HL-60 (cell line): ENCODE measurements at regions not wholly inside any gene's neighbourhood (a gene's known extent, or its start where the extent isn't known, plus 50 kb on each side); places are given as distances from the start of the nearest gene placed in this dataset.

Experiments used
- DNase-seq, 2 experiments: peaks; one replicate each; pipeline ENCODE4 v3.0.0-alpha.2; 2010 to 2020; ENCODE audit warnings: low read depth in 1 of 2, low spot score in 1 of 2
- H3K27ac ChIP-seq: fragments of 250-450 bp; sonication (Bioruptor Pico); replicated peaks from 2 replicates; pipeline ENCODE4 v1.5.1; 2020; ENCODE audit warnings: mild to moderate bottlenecking, moderate library complexity
- H3K27me3 ChIP-seq: fragments of 250-450 bp; sonication (Bioruptor Pico); 2 replicates; pipeline ENCODE4 v1.5.1; 2021; ENCODE audit warnings: mild to moderate bottlenecking, moderate library complexity; ENCODE audit not compliant: insufficient read depth, poor library complexity, severe bottlenecking
- H3K4me3 ChIP-seq: replicated peaks from 2 replicates; pipeline ENCODE4 v1.5.1; 2011; ENCODE audit warnings: mild to moderate bottlenecking, control low read depth, low read length; ENCODE audit not compliant: insufficient read depth
- GABPA ChIP-seq: IDR thresholded peaks from 2 replicates; pipeline ENCODE4 v1.6.1; 2012; ENCODE audit warnings: low read depth
- POLR2AphosphoS5 ChIP-seq: IDR thresholded peaks from 2 replicates; pipeline ENCODE4 v1.6.1; 2012; ENCODE audit warnings: low read depth
- SPI1 ChIP-seq: IDR thresholded peaks from 2 replicates; pipeline ENCODE4 v1.6.1; 2012; ENCODE audit warnings: low read depth, mild to moderate bottlenecking, borderline replicate concordance
- TF ChIP-seq, protein P1 (sequence below): IDR thresholded peaks from one replicate; pipeline ENCODE4 v1.5.1; 2011; ENCODE audit warnings: low read length, control low read depth, inconsistent platforms; ENCODE audit not compliant: insufficient read depth
- TF ChIP-seq, protein P2 (sequence below): IDR thresholded peaks from 2 replicates; pipeline ENCODE4 v1.6.1; 2012; ENCODE audit warnings: low read depth; ENCODE audit not compliant: insufficient replicate concordance

DNA sequence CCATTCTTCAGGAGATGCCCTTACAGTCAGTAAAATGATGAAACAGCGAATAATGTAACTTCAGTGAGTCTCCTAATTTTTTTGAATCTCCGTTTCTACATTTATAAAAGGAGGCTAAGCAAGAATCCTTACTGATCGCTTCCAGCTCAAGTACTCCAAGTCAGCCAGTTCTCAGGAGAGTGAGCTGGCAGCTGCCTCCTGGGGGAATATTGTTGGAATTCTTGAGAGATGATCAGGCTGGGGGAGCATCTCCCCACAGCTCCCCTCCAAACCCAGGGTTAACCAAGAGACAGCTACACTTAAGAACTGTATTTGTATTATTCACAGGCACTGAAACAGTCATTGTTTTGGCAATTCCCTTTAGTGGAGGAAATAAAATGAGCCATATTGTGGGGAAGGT lies 89.1 kb upstream of the PCSK2 start:
- DNase-seq: no peak
- no peak for TF ChIP-seq POLR2AphosphoS5
- H3K4me3 ChIP-seq: no peak overlapping the region
- no peaks in the 10 kb centered on the region for H3K27me3 ChIP-seq
- no peak overlapping the region for H3K27ac ChIP-seq

DNA sequence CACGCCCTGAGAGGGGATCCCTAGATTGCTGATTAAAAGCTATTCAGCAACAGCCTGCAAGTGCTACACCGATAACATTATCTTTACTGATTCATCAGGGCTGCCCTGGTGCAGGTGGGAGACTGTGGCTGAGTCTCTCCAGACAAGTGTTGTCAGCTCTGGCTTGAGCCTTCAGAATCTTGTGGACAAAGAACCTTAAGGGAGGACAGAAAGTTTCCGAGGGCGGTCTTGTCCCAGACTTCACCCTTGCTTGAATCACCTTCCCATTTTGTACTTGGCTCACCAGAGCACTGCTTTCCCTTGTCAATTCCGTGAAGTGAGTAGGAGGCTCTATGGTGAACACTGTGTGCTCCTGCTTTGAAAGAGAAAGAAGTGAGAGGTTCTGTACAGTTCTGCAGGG lies 88.6 kb upstream of the PCSK2 start:
- no peaks in the 10 kb centered on the region for H3K27me3 ChIP-seq
- no peak overlapping the region for H3K4me3 ChIP-seq
- no peak for DNase-seq
- no peak overlapping the region for H3K27ac ChIP-seq
- TF ChIP-seq GABPA (no peak), POLR2AphosphoS5 (no peak), SPI1 (no peak)
- TF ChIP-seq, protein P1, sequence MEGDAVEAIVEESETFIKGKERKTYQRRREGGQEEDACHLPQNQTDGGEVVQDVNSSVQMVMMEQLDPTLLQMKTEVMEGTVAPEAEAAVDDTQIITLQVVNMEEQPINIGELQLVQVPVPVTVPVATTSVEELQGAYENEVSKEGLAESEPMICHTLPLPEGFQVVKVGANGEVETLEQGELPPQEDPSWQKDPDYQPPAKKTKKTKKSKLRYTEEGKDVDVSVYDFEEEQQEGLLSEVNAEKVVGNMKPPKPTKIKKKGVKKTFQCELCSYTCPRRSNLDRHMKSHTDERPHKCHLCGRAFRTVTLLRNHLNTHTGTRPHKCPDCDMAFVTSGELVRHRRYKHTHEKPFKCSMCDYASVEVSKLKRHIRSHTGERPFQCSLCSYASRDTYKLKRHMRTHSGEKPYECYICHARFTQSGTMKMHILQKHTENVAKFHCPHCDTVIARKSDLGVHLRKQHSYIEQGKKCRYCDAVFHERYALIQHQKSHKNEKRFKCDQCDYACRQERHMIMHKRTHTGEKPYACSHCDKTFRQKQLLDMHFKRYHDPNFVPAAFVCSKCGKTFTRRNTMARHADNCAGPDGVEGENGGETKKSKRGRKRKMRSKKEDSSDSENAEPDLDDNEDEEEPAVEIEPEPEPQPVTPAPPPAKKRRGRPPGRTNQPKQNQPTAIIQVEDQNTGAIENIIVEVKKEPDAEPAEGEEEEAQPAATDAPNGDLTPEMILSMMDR: no peak
- TF ChIP-seq, protein P2, sequence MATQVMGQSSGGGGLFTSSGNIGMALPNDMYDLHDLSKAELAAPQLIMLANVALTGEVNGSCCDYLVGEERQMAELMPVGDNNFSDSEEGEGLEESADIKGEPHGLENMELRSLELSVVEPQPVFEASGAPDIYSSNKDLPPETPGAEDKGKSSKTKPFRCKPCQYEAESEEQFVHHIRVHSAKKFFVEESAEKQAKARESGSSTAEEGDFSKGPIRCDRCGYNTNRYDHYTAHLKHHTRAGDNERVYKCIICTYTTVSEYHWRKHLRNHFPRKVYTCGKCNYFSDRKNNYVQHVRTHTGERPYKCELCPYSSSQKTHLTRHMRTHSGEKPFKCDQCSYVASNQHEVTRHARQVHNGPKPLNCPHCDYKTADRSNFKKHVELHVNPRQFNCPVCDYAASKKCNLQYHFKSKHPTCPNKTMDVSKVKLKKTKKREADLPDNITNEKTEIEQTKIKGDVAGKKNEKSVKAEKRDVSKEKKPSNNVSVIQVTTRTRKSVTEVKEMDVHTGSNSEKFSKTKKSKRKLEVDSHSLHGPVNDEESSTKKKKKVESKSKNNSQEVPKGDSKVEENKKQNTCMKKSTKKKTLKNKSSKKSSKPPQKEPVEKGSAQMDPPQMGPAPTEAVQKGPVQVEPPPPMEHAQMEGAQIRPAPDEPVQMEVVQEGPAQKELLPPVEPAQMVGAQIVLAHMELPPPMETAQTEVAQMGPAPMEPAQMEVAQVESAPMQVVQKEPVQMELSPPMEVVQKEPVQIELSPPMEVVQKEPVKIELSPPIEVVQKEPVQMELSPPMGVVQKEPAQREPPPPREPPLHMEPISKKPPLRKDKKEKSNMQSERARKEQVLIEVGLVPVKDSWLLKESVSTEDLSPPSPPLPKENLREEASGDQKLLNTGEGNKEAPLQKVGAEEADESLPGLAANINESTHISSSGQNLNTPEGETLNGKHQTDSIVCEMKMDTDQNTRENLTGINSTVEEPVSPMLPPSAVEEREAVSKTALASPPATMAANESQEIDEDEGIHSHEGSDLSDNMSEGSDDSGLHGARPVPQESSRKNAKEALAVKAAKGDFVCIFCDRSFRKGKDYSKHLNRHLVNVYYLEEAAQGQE: no peak

DNA sequence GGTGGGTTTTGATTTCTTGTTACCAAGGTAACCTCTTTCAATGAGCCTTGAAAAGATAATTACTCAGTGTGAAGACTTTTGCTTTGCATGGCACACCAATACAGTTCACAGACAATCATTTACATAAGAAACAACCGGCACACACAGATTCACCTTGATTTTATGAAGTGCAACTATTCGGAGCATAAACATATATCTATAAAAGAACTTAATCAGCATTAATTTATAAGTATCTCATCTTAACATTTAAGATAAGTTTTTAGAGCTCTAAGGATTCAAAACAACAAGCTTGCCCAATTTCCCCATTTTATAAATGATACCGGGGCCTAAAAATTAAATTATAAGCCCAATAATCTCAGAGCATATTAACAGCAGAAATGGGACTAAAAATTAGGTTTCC lies 85.9 kb upstream of the PCSK2 start:
- no peak for DNase-seq
- H3K27ac ChIP-seq: no peak overlapping the region
- no peak overlapping the region for H3K4me3 ChIP-seq
- H3K27me3 ChIP-seq: no peaks in the 10 kb centered on the region
- TF ChIP-seq, protein P2: no peak
- TF ChIP-seq, protein P1: no peak
- TF ChIP-seq GABPA: no peak
- TF ChIP-seq SPI1: no peak
- TF ChIP-seq POLR2AphosphoS5: no peak

DNA sequence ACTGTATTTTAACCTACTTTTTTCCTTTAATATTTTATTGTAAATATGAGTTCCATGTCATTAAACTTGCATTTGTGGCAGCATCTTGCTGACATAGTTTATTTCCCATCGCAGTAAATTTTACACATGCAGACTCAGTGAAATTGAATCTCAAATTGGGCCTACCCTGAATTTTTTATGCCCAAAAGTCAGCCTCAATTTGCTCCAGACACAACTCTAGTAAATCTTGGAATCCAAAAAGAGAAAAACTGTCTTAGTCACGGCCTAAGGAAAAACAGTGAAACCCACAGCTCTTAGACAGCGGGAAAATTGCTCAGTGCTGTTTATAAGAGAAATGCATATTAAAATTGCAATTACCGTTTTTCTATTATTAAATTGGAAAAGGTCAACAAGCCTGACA lies 85.3 kb upstream of the PCSK2 start:
- TF ChIP-seq, protein P1: no peak
- TF ChIP-seq SPI1 (no peak), POLR2AphosphoS5 (no peak), GABPA (no peak)
- TF ChIP-seq, protein P2: no peak
- DNase-seq: no peak
- Histone ChIP-seq H3K27ac (no peak overlapping the region), H3K4me3 (no peak overlapping the region), H3K27me3 (no peaks in the 10 kb centered on the region)
